Dermis blood vessel endothelial cell (primary cell): ENCODE measurements at regions not wholly inside any gene's neighbourhood (a gene's known extent, or its start where the extent isn't known, plus 50 kb on each side); places are given as distances from the start of the nearest gene placed in this dataset.
"Not testable (repeated sequence)": the region's sequence is repeated elsewhere in the genome, so short reads cannot be mapped to it uniquely, and the experiment has no call there.

Experiments used
- DNase-seq: peaks from one replicate; pipeline ENCODE4 v3.0.0; 2010

DNA sequence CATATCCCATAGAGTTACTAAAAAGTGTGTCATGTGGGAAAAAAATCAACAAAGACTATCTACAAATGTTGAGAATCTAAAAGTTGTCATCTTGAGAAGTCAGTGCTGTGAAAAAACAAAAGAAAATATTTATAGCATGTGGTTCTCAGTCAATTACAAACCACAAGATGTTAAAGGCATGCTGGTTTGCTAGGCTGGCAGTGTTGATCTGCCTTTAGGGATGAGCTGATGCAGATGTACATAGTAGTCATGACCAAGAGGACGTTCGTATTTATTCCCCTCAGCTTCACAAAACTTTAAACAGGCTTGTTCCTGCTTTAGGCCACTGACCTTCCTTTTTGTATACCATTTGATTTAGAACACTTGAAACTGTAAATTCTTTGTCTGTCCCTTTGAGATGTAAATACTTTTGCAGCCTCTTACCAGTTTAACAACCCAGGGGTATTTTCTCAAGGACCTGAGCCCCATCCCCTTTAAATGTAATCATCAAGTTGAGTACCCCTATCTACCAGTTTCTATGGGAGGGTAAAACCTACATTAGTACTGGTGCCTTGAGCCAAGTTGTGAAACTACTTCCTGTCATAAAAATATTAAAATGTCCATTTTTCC lies 446.6 kb downstream of the KCNJ18 start:
- DNase-seq: no peak

DNA sequence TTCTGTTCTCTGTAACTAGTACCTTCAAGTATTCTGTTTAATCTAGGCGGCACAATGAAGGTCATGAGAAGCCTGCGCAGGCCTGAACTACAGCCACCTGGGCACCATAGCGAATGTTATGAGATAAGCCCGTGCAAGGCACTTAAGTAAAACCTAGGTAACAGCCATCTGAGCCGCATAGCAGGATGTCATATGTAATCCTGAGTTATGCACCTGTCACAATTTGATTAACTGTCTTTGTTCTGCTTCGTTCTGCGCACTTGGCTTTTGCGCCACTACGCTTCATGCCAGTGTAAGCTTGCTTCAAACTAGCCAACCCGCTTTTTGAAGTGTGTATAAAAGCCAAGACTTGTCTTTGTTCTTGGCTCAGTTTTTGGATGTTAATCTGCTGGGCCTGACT lies 449.8 kb downstream of the KCNJ18 start:
- DNase-seq: no peak

DNA sequence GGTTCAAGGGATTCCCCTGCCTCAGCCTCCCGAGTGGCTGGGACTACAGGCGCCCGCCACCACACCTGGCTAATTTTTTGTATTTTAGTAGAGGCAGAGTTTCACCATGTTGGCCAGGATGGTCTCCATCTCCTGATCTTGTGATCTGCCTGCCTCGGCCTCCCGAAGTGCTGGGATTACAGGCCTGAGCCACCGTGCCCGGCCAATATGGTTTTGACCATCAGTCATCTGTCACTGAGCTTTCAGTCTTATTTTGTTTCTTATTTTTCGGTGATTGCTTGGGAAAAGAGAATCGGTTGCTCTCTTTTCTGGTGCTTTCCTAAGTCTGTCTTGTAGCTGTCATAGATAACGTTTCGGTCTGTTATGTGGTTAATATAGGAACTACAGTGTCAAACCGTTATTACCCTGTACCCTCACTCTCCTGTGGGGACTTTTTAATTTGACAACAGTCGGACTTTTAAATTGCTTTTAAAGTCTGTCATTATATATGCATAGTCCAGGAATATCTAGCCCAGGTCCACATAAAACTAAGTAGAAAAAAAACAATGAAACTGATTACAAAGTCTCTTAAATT lies 453.4 kb downstream of the KCNJ18 start:
- no peak for DNase-seq

DNA sequence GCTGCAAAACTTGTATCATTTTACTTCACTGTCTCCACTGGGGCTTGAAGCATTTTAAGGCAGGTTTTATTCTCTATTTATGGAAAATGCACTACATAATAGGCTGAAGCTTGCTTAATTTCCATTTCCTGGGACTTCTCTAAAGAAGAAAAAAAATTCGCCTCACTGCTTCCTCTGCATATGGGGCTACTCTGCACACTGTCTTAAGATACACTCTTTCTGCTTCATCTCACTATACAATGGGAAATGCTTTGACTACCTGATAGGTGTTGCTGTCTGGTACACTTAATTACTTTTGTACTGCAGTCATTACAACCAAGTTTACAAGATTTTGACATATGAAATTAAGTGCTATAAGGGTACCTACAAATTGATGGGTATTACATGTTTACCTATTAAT lies 466.0 kb downstream of the KCNJ18 start:
- DNase-seq: no peak

DNA sequence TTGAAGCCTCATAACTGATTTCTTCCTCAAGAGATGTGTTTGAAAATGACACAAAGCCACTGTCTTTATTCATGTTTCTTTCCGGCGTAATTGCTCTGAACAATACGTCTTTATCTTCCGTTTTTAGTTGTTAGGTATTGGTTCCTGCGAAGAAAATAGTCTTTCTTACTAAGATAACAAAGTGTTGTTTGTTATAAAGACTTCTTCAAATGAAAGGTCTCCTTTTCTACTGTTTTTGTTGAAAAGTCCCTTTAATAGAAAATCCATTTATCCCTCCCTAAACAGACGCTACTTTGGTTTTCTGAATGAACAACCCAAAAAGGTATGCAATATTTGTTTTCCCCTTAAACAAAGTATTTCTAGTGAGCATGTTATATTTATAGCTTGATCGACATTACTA lies 469.1 kb downstream of the KCNJ18 start:
- no peak for DNase-seq

DNA sequence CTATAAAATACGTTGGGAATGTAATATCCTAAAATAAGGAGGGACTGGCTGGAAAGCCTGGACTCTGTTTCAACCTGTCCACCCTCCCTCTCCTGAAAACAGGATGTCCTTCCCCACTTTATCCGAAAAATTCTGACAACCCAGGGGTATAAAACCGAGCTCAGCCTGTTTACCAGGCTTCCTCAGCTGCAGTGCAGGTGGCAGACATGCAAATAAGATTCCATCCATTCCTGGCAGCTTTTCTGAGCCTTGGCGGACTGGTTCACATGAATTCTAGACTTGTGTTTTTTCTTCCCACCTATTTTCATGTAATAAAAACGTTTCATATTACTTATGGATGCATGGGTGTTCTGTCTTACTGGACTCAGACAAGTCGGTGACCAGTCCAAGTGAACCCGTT lies 479.3 kb downstream of the KCNJ18 start:
- DNase-seq: no peak

DNA sequence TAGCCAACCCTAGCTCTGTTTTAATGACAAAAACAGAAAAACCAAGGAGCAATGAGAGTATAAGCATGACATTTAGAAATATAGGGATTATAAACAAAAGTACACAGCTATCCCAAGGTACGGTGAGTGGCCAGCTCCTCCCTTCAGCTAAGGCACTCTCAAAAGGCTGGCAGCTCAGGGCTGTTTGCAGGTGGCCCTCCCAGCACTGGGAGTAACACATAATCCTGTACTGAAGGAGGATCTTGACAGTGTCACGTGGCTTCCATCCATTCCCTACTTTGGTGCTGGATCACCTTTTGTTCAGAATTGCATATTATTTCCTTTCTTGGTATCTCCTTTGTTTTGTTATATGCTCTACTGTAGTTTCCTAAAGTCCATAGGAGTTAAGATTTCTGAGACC lies 500.8 kb downstream of the KCNJ18 start:
- no peak for DNase-seq

DNA sequence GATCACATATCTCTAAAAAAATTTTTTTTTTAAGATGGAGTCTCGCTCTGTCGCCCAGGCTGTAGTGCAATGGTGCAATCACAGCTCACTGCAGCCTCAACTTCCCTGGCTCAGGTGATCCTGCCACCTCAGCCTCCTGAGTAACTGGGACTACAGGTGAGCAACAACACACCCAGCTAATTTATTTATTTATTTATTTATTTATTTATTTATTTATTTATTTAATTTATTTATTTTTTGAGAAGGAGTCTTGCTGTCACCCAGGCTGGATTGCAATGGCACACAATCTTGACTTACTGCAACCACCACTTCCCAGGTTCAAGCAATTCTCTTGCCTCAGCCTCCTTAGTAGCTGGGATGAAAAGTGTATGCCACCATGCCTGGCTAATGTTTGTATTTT lies 507.9 kb downstream of the KCNJ18 start:
- not testable (repeated sequence) for DNase-seq

DNA sequence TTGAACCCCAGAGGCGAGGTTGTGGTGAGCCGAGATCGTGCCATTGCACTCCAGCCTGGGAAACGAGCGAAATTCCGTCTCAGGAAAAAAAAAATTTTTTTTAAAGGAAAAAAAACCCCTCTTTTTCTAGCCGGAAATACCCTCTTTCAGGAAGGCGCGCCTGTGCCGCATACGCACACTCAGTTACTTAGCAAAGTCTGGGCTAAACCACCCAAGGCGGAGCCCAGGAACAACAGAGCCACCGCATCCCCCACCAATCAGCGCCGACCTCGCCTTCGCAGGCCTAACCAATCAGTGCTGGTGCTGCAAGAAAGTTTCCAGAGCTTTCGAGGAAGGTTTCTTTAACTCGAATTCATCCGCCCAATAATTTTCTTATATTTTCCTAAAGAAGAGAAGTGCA lies 510.4 kb downstream of the KCNJ18 start:
- DNase-seq: no peak

DNA sequence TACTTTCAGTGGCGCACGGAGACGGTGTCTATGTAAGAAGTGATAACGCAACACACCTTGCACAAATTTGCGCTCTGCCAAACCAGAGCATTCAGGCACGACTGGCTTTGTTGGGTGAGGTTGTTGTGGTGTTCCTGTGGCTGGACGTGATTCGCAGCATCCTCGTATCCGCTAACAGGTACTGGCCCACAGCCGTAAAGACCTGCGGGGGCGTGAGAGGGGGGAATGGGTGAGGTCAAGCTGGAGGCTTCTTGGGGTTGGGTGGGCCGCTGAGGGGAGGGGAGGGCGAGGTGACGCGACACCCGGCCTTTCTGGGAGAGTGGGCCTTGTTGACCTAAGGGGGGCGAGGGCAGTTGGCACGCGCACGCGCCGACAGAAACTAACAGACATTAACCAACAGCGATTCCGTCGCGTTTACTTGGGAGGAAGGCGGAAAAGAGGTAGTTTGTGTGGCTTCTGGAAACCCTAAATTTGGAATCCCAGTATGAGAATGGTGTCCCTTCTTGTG lies 510.9 kb downstream of the KCNJ18 start:
- DNase-seq: no peak

DNA sequence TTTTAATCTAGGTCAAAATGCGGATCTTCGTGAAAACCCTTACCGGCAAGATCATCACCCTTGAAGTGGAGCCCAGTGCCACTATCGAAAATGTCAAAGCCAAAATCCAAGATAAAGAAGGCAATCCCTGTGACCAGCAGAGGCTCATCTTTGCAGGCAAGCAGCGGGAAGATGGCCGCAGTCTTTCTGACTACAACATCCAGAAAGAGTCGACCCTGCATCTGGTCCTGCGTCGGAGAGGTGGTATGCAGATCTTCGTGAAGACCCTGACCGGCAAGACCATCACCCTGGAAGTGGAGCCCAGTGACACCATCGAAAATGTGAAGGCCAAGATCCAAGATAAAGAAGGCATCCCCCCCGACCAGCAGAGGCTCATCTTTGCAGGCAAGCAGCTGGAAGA lies 511.8 kb downstream of the KCNJ18 start:
- DNase-seq: not testable (repeated sequence)

DNA sequence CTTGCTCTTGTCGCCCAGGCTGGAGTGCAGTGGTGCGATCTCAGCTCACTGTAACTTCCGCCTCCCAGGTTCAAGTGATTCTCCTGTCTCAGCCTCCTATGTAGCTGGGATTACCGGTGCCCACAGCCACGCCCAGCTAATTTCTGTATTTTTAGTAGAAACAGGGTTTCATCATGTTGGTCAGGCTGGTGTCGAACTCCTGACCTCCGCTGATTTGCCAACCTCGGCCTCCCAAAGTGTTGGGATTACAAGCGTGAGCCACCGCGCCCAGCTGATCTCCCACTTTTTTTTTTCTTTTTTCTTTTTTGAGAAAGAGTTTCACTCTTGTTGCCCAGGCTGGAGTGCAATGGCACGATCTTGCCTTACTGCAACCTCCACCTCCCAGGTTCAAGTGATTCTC lies 517.9 kb downstream of the KCNJ18 start:
- DNase-seq: not testable (repeated sequence)

DNA sequence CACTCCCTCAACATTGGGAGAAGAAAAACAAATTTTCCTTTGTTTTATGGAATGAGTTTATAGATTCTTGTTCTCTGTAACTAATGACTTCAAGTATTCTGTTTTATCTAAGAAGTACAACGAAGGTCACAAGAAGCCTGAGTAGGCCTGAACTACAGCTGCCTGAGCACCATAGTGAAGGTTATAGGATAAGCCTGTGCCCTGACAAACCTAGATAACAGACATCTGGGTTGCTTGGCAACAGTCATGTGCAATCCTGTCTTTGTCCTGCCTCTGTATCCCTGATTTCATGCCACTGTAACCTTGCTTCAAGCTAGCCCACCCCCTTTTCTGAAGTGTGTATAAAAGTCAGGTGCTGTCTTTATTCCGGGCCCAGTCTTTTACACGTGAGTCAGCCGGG lies 520.8 kb downstream of the KCNJ18 start:
- DNase-seq: not testable (repeated sequence)

DNA sequence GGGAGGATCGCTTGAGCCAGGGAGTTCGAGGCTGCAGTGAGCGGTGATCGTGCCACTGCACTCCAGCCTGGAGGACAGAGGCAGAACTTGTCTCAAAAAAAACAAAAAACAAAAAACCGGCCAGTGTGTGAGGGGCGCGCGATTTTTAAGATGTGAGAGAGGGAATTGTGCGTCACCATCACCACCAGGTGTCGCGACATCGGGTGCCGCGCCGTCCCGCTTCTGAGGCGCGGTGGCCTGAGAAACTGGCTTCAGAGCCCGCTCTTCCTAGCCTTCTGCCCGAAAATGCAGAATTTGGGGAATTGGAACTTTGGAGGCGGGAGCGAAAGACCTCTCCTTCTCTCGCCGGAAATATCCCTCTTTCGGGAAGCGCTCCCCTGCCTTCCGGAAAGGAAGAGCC lies 524.8 kb downstream of the KCNJ18 start:
- DNase-seq: no peak

DNA sequence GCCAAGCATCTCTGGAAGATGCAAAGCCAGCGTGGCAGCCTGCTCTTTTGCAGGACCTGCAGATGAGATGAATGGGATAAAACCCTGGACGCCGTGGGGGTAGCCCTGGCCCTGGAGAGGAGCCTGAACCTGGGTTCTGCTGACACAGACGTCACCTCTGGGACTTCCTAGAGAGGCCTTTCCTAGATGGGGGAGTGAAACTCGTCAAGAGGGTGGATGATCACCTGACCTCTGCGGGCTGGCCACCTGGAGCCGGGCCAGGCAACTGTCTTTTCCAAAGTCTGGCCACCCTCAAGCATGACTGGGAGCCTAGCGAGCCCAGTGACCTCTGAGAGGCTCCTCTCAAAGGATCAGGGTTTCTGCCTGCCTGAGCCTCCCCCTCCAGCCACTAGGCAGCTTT lies 529.0 kb downstream of the KCNJ18 start:
- no peak for DNase-seq

DNA sequence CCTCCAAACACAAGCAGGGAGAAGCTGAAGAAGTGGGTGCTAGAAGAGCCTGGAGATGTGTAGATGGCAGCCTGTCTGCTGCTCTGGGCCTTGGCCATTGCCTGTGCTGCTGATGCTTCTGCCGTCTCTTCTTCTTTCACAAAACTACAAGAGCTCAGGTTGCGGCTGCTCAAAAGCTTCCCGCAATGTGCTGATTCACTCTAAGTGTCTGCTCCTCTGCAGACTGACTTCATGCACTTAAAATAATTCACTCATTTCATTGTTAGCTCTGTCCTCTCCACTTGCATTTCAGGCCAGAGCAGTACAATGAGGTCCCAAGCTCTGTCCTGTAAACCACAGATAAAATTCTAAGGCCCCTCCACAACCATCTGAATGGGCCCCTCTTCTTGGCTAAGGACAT lies 534.2 kb downstream of the KCNJ18 start:
- not testable (repeated sequence) for DNase-seq

DNA sequence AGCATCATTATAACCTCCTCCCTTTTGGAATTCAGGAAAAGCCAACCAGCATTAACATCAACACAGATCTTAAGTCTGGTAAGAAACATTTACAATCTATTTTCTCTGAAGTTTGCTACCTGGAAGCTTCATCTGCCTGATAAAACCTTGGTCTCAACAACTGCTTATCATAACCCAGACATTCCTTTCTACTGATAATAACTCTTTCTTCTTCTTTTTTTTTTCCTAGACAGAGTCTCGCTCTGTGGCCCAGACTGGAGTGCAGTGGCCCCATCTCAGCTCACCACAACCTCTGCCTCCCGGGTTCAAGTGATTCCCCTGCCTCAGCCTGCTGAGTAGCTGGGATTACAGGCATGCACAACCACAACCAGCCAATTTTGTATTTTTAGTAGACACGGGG lies 534.6 kb downstream of the KCNJ18 start:
- not testable (repeated sequence) for DNase-seq

DNA sequence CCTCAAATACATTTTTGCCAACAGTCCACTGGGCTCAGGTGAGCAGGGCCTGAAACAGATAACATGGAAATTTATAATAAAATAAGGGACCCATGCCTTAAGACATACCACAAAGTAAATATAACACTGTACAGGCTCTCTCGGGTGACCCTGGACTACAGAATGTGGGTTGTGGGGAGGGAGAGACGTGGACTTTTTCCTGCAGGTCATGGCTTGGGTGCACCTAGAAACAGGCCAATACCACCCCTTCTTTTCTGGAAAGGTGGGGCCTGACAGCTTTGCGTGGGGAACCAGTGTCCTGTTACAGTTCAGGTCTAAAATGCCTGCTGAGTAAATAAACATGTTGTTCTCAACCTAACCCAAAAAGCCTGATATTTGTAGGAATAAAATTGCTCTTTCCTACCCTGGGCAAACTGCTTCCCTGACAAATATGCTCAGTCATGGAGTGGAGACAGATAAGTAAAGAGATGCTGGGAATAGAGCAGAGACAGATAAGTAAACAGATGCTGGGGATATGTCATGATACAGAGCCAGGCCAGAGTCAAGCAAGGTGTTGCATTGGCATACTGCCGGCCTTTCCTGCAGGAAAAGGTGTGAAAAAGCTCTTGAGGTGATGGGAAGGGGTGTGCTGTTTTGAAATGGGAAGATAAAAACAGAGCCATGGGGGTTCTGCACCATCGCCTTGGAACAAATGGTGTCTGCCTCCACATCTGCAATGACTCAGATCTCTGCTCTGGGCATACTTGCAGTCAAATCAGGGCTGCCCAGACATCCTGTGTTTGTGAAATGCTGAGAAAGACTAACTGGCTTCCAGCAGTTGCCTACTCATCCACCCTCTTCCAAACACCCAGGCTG lies 535.6 kb downstream of the KCNJ18 start:
- not testable (repeated sequence) for DNase-seq

DNA sequence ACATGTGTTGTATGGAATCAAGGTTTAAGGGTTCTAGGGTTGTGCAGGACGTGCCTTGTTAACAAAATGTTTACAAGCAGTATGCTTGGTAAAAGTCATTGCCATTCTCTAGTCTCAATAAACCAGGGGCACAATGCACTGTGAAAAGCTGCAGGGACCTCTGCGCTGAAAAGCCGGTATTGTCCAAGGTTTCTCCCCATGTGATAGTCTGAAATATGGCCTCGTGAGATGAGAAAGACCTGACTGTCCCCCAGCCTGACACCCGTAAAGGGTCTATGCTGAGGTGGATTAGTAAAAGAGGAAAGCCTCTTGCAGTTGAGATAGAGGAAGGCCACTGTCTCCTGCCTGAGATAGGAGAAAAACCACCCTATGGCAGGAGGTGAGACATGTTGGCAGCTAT lies 537.5 kb downstream of the KCNJ18 start:
- DNase-seq: not testable (repeated sequence)

DNA sequence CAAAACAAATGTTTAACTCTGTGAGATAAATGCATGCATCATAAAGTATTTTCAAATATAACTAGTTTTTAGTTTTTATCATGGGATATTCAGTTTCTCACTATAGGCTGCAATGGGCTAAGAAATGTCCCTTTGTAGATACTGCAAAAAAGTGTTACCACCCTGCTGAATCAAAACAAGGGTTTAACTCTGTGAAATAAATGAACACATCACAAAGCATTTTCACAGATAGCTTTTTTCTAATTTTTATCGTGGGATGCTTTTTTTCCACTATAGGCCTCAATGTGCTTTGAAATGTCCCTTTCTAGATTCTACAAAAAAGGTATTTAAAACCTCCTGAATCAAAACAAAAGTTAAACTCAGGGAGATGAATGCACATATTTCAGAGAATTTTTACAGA lies 541.1 kb downstream of the KCNJ18 start:
- no peak for DNase-seq

DNA sequence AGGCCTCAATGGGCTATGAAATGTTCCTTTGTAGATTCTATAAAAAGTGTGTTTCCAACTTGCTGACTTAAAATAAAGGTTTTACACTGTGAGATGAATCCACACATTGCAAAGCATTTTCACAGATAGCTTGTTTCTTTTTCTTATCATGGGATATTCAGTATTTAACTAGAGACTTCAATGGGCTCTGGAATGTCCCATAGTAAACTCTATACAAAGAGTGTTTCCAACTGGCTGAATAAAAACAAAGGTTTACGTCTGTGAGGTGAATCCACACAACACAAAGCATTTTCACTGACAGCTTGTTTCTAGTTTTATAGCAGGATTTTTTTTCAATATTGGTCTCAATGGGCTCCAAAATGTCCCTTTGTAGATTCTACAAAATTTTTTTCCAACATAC lies 550.1 kb downstream of the KCNJ18 start:
- DNase-seq: no peak

DNA sequence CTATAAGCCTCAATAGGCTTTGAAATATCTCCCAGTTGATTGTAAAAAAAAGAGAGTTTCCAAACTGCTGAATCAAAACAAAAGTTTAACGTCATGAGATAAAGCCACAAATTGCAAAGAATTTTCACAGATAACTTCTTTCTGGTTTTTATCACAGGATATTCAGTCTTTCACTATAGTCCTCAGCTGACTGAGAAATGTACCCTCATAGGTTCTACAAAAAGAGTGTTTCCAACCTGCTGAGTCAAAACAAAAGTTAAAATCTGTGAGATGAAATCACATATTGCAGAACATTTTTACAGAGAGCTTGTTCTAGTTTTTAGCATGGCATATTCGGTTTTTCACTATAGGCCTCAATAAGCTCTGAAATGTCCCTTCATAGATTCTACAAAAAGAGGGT lies 559.2 kb downstream of the KCNJ18 start:
- no peak for DNase-seq

DNA sequence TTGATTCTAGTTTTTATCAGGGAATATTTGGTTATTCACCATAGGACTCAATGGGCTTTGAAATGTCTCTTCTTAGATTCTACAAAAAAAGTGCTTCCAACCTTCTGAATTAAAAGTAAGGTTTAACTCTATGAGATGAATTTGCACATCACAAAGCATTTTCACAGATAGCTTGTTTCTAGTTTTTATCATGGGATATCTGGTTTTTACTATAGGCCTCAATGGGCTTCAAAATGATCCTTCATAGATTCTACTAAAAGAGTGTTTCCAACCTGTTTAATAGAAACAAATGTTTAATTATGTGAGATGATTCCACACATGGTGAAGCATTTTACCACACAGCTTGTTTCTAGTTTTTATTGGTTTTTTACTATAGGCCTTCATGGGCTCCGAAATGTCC lies 560.7 kb downstream of the KCNJ18 start:
- DNase-seq: no peak

DNA sequence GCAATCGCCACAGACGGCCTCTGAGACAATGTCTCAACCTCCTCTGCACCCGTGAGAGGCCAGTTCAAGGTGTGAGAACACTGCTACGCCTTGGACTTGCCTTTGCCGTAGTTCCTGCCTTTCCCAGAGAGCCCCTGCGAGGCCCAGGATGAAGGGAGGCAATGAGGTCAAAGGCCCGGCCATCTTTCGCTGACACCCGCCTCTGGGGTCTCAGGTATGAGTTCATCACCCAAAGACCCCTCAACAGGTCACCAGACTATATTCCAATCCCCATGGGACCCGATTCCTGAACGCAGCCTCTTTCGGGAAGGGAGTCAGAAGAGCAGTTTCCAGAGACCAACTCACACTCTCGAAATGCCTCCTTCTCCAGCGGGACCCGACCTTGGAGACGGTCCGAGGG lies 573.5 kb downstream of the KCNJ18 start:
- DNase-seq: no peak
